Activated CD4-positive, alpha-beta T cell treated with anti-CD3 and anti-CD28 coated beads for 24 hours (primary cell): ENCODE measurements at regions not wholly inside any gene's neighbourhood (a gene's known extent, or its start where the extent isn't known, plus 50 kb on each side); places are given as distances from the start of the nearest gene placed in this dataset.
"Not testable (repeated sequence)": the region's sequence is repeated elsewhere in the genome, so short reads cannot be mapped to it uniquely, and the experiment has no call there.

Experiments
- DNase-seq, 2 donors: peaks; one replicate each; pipeline ENCODE4 v3.0.0-alpha.2; 2020; ENCODE audit warnings: low read depth in 2 of 2

GRCh38 chr2:84288293-84288692, 170.8 kb downstream of the SUCLG1 start:
- DNase-seq, result no peak

- no peak for DNase-seq
These were observed 172.2 kb downstream of the SUCLG1 start for GRCh38 chr2:84286878-84287277.

GRCh38 chr2:84285056-84285747, 173.9 kb downstream of the SUCLG1 start:
- DNase-seq, result no peak

- DNase-seq, result no peak
These were observed 175.6 kb downstream of the SUCLG1 start for GRCh38 chr2:84283506-84283905.

GRCh38 chr2:84281510-84281909, 177.6 kb downstream of the SUCLG1 start:
- DNase-seq, result no peak

GRCh38 chr2:84280873-84281272, 178.2 kb downstream of the SUCLG1 start:
- no peak for DNase-seq

GRCh38 chr2:84278386-84278785, 180.7 kb downstream of the SUCLG1 start:
- no peak for DNase-seq

GRCh38 chr2:84276590-84277255, 182.4 kb downstream of the SUCLG1 start:
- no peak for DNase-seq

- no peak for DNase-seq
These were observed 185.7 kb downstream of the SUCLG1 start for GRCh38 chr2:84273406-84273805.

- no peak for DNase-seq
These were observed 187.1 kb downstream of the SUCLG1 start for GRCh38 chr2:84271977-84272376.

- DNase-seq, result no peak
These were observed 201.2 kb downstream of the SUCLG1 start for GRCh38 chr2:84257831-84258230.

- DNase-seq, result no peak
These were observed 207.3 kb downstream of the SUCLG1 start for GRCh38 chr2:84251651-84252302.

- DNase-seq, result no peak
These were observed 209.9 kb downstream of the SUCLG1 start for GRCh38 chr2:84249140-84249539.

GRCh38 chr2:84247532-84247931, 211.5 kb downstream of the SUCLG1 start:
- no peak for DNase-seq

GRCh38 chr2:84243788-84244733, 215.0 kb downstream of the SUCLG1 start:
- no peak for DNase-seq

GRCh38 chr2:84238907-84239306, 220.2 kb downstream of the SUCLG1 start:
- no peak for DNase-seq

- DNase-seq, result no peak
These were observed 222.8 kb downstream of the SUCLG1 start for GRCh38 chr2:84236288-84236687.

- DNase-seq, result no peak
These were observed 225.0 kb downstream of the SUCLG1 start for GRCh38 chr2:84234103-84234502.

GRCh38 chr2:84231478-84231877, 227.6 kb downstream of the SUCLG1 start:
- no peak for DNase-seq

- DNase-seq, result no peak
These were observed 235.0 kb downstream of the SUCLG1 start for GRCh38 chr2:84224121-84224520.

- DNase-seq, result no peak
These were observed 235.9 kb downstream of the SUCLG1 start for GRCh38 chr2:84223191-84223590.

- not testable (repeated sequence) for DNase-seq
These were observed 238.0 kb downstream of the SUCLG1 start for GRCh38 chr2:84221102-84221501.
